H54 (cell line): ENCODE measurements at regions not wholly inside any gene's neighbourhood (a gene's known extent, or its start where the extent isn't known, plus 50 kb on each side); places are given as distances from the start of the nearest gene placed in this dataset.
"Not testable (repeated sequence)": the region's sequence is repeated elsewhere in the genome, so short reads cannot be mapped to it uniquely, and the experiment has no call there.

Experiments used
- DNase-seq: peaks from one replicate; pipeline ENCODE4 v3.0.0; 2011; ENCODE audit warnings: low spot score, mixed read lengths; ENCODE audit not compliant: insufficient read length
- FAIRE-seq: peaks from 3 replicates; lab custom pipeline; 2011; peaks lifted over from hg19 to GRCh38; lab: Jason Lieb, UNC
- POLR2A ChIP-seq: IDR thresholded peaks from 2 replicates; pipeline ENCODE4 v1.6.1; 2011; ENCODE audit warnings: low read depth, mild to moderate bottlenecking, low read length

GRCh38 chr3:86785386-86785785, 205.6 kb downstream of the VGLL3 start:
- FAIRE-seq, result no peak
- no peak for TF ChIP-seq POLR2A
- DNase-seq, result no peak

- FAIRE-seq (no peak), DNase-seq (no peak)
- no peak for TF ChIP-seq POLR2A
These were observed 208.1 kb downstream of the VGLL3 start for GRCh38 chr3:86782866-86783265.

GRCh38 chr3:86782286-86782685, 208.7 kb downstream of the VGLL3 start:
- no peak for DNase-seq
- peak; percentile 6 for FAIRE-seq
- TF ChIP-seq POLR2A, result no peak

GRCh38 chr3:86774082-86774691, 216.8 kb downstream of the VGLL3 start:
- TF ChIP-seq POLR2A, result no peak
- FAIRE-seq (peak; percentile 43), DNase-seq (no peak)

GRCh38 chr3:86772699-86773098, 218.2 kb downstream of the VGLL3 start:
- DNase-seq (no peak), FAIRE-seq (no peak)
- TF ChIP-seq POLR2A, result no peak

- FAIRE-seq (no peak), DNase-seq (no peak)
These were observed 219.0 kb downstream of the VGLL3 start for GRCh38 chr3:86771741-86772512.

GRCh38 chr3:86766331-86766730, 224.6 kb downstream of the VGLL3 start:
- no peak for TF ChIP-seq POLR2A
- no peak for FAIRE-seq
- no peak for DNase-seq

More at GRCh38 chr3:86771741-86772512, 219.0 kb downstream of the VGLL3 start:
- TF ChIP-seq POLR2A, result no peak

GRCh38 chr3:86757322-86758179, 233.4 kb downstream of the VGLL3 start:
- DNase-seq, FAIRE-seq: not testable (repeated sequence)

- FAIRE-seq, result no peak
- TF ChIP-seq POLR2A, result no peak
- no peak for DNase-seq
These were observed 242.9 kb downstream of the VGLL3 start for GRCh38 chr3:86748015-86748414.

GRCh38 chr3:86744051-86744450, 246.9 kb downstream of the VGLL3 start:
- FAIRE-seq (no peak), DNase-seq (no peak)
- TF ChIP-seq POLR2A, result no peak

GRCh38 chr3:86743233-86743632, 247.7 kb downstream of the VGLL3 start:
- DNase-seq (no peak), FAIRE-seq (no peak)
- TF ChIP-seq POLR2A, result no peak

- DNase-seq (no peak), FAIRE-seq (no peak)
- no peak for TF ChIP-seq POLR2A
These were observed 250.2 kb downstream of the VGLL3 start for GRCh38 chr3:86740751-86741150.

GRCh38 chr3:86739244-86739643, 251.7 kb downstream of the VGLL3 start:
- no peak for FAIRE-seq
- no peak for DNase-seq
- TF ChIP-seq POLR2A, result no peak

- DNase-seq (no peak), FAIRE-seq (no peak)
- no peak for TF ChIP-seq POLR2A
These were observed 252.3 kb downstream of the VGLL3 start for GRCh38 chr3:86738684-86739083.
